CD14-positive monocyte (primary cell): ENCODE measurements at regions not wholly inside any gene's neighbourhood (a gene's known extent, or its start where the extent isn't known, plus 50 kb on each side); places are given as distances from the start of the nearest gene placed in this dataset.

Experiments used
- DNase-seq, 3 donors: peaks; one replicate each; pipeline ENCODE4 v3.0.0-alpha.2; 2011 to 2022
- H2AFZ ChIP-seq: 2 replicates; pipeline ENCODE4 v1.6.0; 2012; ENCODE audit warnings: mild to moderate bottlenecking, low read depth, low read length, inconsistent platforms; ENCODE audit not compliant: insufficient read depth, poor library complexity, severe bottlenecking
- H3K27ac ChIP-seq, 2 donors: 1 replicate in 1 of 2; 2 replicates in 1 of 2; pipeline ENCODE4 v1.5.1; 2012 to 2013; ENCODE audit warnings: low read length in 2 of 2, control low read depth in 1 of 2, inconsistent platforms in 1 of 2, low read depth in 1 of 2, mild to moderate bottlenecking in 1 of 2
- H3K27me3 ChIP-seq, 2 donors: one replicate each; pipeline versions ENCODE4 v1.6.0 to v1.6.1; 2011 to 2013; ENCODE audit warnings: low read length in 2 of 2; ENCODE audit not compliant: control insufficient read depth in 2 of 2, insufficient read depth in 2 of 2
- H3K36me3 ChIP-seq, 2 donors: replicated peaks in 1 of 2; 1 replicate in 1 of 2; 2 replicates in 1 of 2; pipeline versions ENCODE4 v1.5.1 to v1.6.1; 2012 to 2013; ENCODE audit warnings: low read length in 2 of 2, control low read depth in 1 of 2, inconsistent platforms in 1 of 2, mild to moderate bottlenecking in 1 of 2; ENCODE audit not compliant: insufficient read depth in 2 of 2, control insufficient read depth in 1 of 2
- H3K4me1 ChIP-seq, 2 donors: 1 replicate in 1 of 2; 2 replicates in 1 of 2; pipeline versions ENCODE4 v1.5.1 to v1.6.1; 2012 to 2013; ENCODE audit warnings: low read length in 2 of 2, control low read depth in 1 of 2, inconsistent platforms in 1 of 2, mild to moderate bottlenecking in 1 of 2, moderate library complexity in 1 of 2; ENCODE audit not compliant: insufficient read depth in 2 of 2, control insufficient read depth in 1 of 2
- H3K4me2 ChIP-seq: replicated peaks from 2 replicates; pipeline ENCODE3; 2012; ENCODE audit warnings: low read length, moderate library complexity, mild to moderate bottlenecking; ENCODE audit not compliant: poor library complexity, severe bottlenecking; ENCODE audit errors: extremely low read depth
- H3K4me3 ChIP-seq, 3 experiments: fragments of 200-600 bp in 1 of 3; sonication (generic) in 1 of 3; replicated peaks in 1 of 3; 1 replicate in 2 of 3; 2 replicates in 1 of 3; pipeline ENCODE4 v1.5.1; 2011 to 2013; ENCODE audit warnings: low read length in 3 of 3, mild to moderate bottlenecking in 3 of 3, control low read depth in 2 of 3, low read depth in 2 of 3, inconsistent platforms in 1 of 3, moderate library complexity in 1 of 3
- H3K79me2 ChIP-seq: 2 replicates; pipeline ENCODE4 v1.6.0; 2012; ENCODE audit warnings: mild to moderate bottlenecking, control low read depth, inconsistent platforms, low read length, moderate library complexity; ENCODE audit not compliant: insufficient read depth
- H3K9ac ChIP-seq: 2 replicates; pipeline ENCODE4 v1.6.0; 2017; ENCODE audit warnings: low read length, mild to moderate bottlenecking; ENCODE audit not compliant: insufficient read depth, poor library complexity, severe bottlenecking
- H3K9me3 ChIP-seq, 2 donors: replicated peaks in 1 of 2; 1 replicate in 1 of 2; 2 replicates in 1 of 2; pipeline versions ENCODE4 v1.5.1 to v1.6.1; 2012 to 2013; ENCODE audit warnings: low read length in 2 of 2, control low read depth in 1 of 2; ENCODE audit not compliant: control insufficient read depth in 1 of 2, insufficient read depth in 1 of 2
- H4K20me1 ChIP-seq: 2 replicates; pipeline ENCODE4 v1.6.0; 2012; ENCODE audit warnings: mild to moderate bottlenecking, low read length, control low read depth, moderate library complexity; ENCODE audit not compliant: insufficient read depth
- H3K27ac Mint-ChIP-seq, 7 donors: one replicate each; pipeline ENCODE4 v1.8.0; 2020; ENCODE audit warnings: mild to moderate bottlenecking in 7 of 7, mixed read lengths in 7 of 7, moderate library complexity in 6 of 7, inconsistent platforms in 2 of 7
- H3K27me3 Mint-ChIP-seq, 3 donors: one replicate each; pipeline ENCODE4 v1.8.0; 2021 to 2022; ENCODE audit warnings: low read depth in 3 of 3, mild to moderate bottlenecking in 3 of 3, mixed read lengths in 3 of 3, moderate library complexity in 3 of 3, inconsistent platforms in 1 of 3
- H3K36me3 Mint-ChIP-seq, 2 donors: one replicate each; pipeline ENCODE4 v1.8.0; 2020; ENCODE audit warnings: mixed read lengths in 2 of 2, inconsistent platforms in 1 of 2, mild to moderate bottlenecking in 1 of 2
- H3K4me1 Mint-ChIP-seq: one replicate; pipeline ENCODE4 v1.8.0; 2020; ENCODE audit warnings: mild to moderate bottlenecking, mixed read lengths
- H3K4me3 Mint-ChIP-seq, 2 donors: one replicate each; pipeline ENCODE4 v1.8.0; 2020; ENCODE audit warnings: mild to moderate bottlenecking in 2 of 2, mixed read lengths in 2 of 2, moderate library complexity in 1 of 2
- H3K9me3 Mint-ChIP-seq, 7 donors: one replicate each; pipeline ENCODE4 v1.8.0; 2020 to 2022; ENCODE audit warnings: mixed read lengths in 7 of 7, mild to moderate bottlenecking in 6 of 7, moderate library complexity in 6 of 7, inconsistent platforms in 2 of 7
- CTCF ChIP-seq: fragments of 200-600 bp; IDR thresholded peaks from one replicate; pipeline ENCODE4 v1.8.0; 2022; ENCODE audit warnings: antibody characterized with exemption, mild to moderate bottlenecking
- WGBS: methylation state at CpG from one replicate; pipeline ENCODE4 v1.1.5; 2013; ENCODE audit warnings: missing lambda C conversion rate; ENCODE audit not compliant: insufficient coverage; 5-methylcytosine and 5-hydroxymethylcytosine counted together
- intact Hi-C, 2 donors: fragments of 100-400 bp; cut with micrococcal nuclease; formaldehyde crosslinking; loops; one replicate each; pipeline versions ENCODE4 v1.15.0 to v1.15.1; 2023

GRCh38 chr5:111976705-111977435 is 219.9 kb upstream of the NREP start:
- Histone ChIP-seq H3K9ac (no peak overlapping the region), H3K36me3 (no peaks in the 10 kb centered on the region), H3K9me3 (no peaks in the 10 kb centered on the region), H3K4me1 (no peaks in the 10 kb centered on the region), H2AFZ (no peak overlapping the region), H4K20me1 (no peaks in the 10 kb centered on the region), H3K27me3 (no peaks in the 10 kb centered on the region), H3K27ac (no peak overlapping the region), H3K79me2 (no peaks in the 10 kb centered on the region), H3K4me3 (no peak overlapping the region), H3K4me2 (no peak overlapping the region)
- no peak overlapping the region for H3K27ac Mint-ChIP-seq
- intact Hi-C loops: no loop called here
- TF ChIP-seq CTCF: no peak
- H3K4me3 Mint-ChIP-seq: no peak overlapping the region
- no peaks in the 10 kb centered on the region for H3K36me3 Mint-ChIP-seq
- 100% methylated on average over 1 of the region's 2 CpGs for WGBS
- peaks cover 1 to 5% (median 4%) of the 10 kb centered on the region in 3 donors for H3K27me3 Mint-ChIP-seq
- peaks cover 6% of the 10 kb centered on the region for H3K4me1 Mint-ChIP-seq
- H3K9me3 Mint-ChIP-seq: peaks cover 0 to under 1% (median 0%) of the 10 kb centered on the region in 7 donors
- no peak for DNase-seq

- H4K20me1 ChIP-seq: no peaks in the 10 kb centered on the region
- no peak overlapping the region for H3K9ac ChIP-seq
- Mint-ChIP-seq H3K9me3 (no peaks in the 10 kb centered on the region), H3K4me1 (peaks cover 6% of the 10 kb centered on the region), H3K27me3 (peaks cover 4 to 5% (median 4%) of the 10 kb centered on the region in 3 donors), H3K36me3 (no peaks in the 10 kb centered on the region), H3K27ac (no peak overlapping the region), H3K4me3 (no peak overlapping the region)
- H3K27ac ChIP-seq: no peak overlapping the region
- peak overlapping the region; percentile 23 for H2AFZ ChIP-seq
- no peaks in the 10 kb centered on the region for H3K4me1 ChIP-seq
- no peak overlapping the region for H3K4me2 ChIP-seq
- no peaks in the 10 kb centered on the region for H3K27me3 ChIP-seq
- H3K9me3 ChIP-seq: no peaks in the 10 kb centered on the region
- H3K4me3 ChIP-seq: no peak overlapping the region
- H3K79me2 ChIP-seq: no peaks in the 10 kb centered on the region
- DNase-seq: no peak
- H3K36me3 ChIP-seq: no peaks in the 10 kb centered on the region
- WGBS: 95% methylated on average over 5 of the region's 5 CpGs
- no peak for TF ChIP-seq CTCF
- intact Hi-C loops: no loop called here
These were observed 218.1 kb upstream of the NREP start for GRCh38 chr5:111975133-111975532.
